ENCODE measurements at regions not wholly inside any gene's neighbourhood (a gene's known extent, or its start where the extent isn't known, plus 50 kb on each side); places are given as distances from the start of the nearest gene placed in this dataset.

- no peak overlapping the region for H3K27ac ChIP-seq
- TF ChIP-seq ZFX (IDR thresholded peaks at IDR 0.05) (no peak), CTCF (conservative IDR thresholded peaks at IDR 0.05) (no peak)
Measured at GRCh38 chr7:68121056-68121455, 1124.4 kb downstream of the TYW1 start.

GRCh38 chr7:68121655-68122054 is 1125.0 kb downstream of the TYW1 start:
- H3K27ac ChIP-seq, result no peak overlapping the region
- no peak for TF ChIP-seq CTCF (conservative IDR thresholded peaks at IDR 0.05)
- no peak for TF ChIP-seq ZFX (IDR thresholded peaks at IDR 0.05)

- TF ChIP-seq CTCF (conservative IDR thresholded peaks at IDR 0.05), result no peak
- TF ChIP-seq ZFX (IDR thresholded peaks at IDR 0.05), result no peak
- no peak overlapping the region for H3K27ac ChIP-seq
Measured at GRCh38 chr7:68122801-68123200, 1126.2 kb downstream of the TYW1 start.

- no peak overlapping the region for H3K27ac ChIP-seq
- TF ChIP-seq ZFX (IDR thresholded peaks at IDR 0.05) (no peak), CTCF (conservative IDR thresholded peaks at IDR 0.05) (no peak)
Measured at GRCh38 chr7:68125168-68125567, 1128.5 kb downstream of the TYW1 start.

- no peak overlapping the region for H3K27ac ChIP-seq
Measured at GRCh38 chr7:68133045-68133444, 1136.4 kb downstream of the TYW1 start.

GRCh38 chr7:68143345-68143744 is 1146.7 kb downstream of the TYW1 start:
- TF ChIP-seq ZFX (IDR thresholded peaks at IDR 0.05) (no peak), CTCF (conservative IDR thresholded peaks at IDR 0.05) (no peak)
- no peak overlapping the region for H3K27ac ChIP-seq

More at GRCh38 chr7:68133045-68133444, 1136.4 kb downstream of the TYW1 start:
- no peak for TF ChIP-seq ZFX (IDR thresholded peaks at IDR 0.05)
- no peak for TF ChIP-seq CTCF (conservative IDR thresholded peaks at IDR 0.05)

GRCh38 chr7:68146983-68147382 is 1150.3 kb downstream of the TYW1 start:
- H3K27ac ChIP-seq, result no peak overlapping the region
- no peak for TF ChIP-seq CTCF (conservative IDR thresholded peaks at IDR 0.05)
- no peak for TF ChIP-seq ZFX (IDR thresholded peaks at IDR 0.05)

Measured in C4-2B (cell line).